SU-DHL-6 (cell line): ENCODE measurements at regions not wholly inside any gene's neighbourhood (a gene's known extent, or its start where the extent isn't known, plus 50 kb on each side); places are given as distances from the start of the nearest gene placed in this dataset.

ENCODE experiments used
- H2AFZ ChIP-seq: fragments of 200-600 bp; sonication (generic); 2 replicates; pipeline ENCODE4 v1.6.1; 2014; ENCODE audit warnings: low read depth, mild to moderate bottlenecking, moderate library complexity, mixed read lengths, antibody characterized with exemption, low read length; ENCODE audit not compliant: severe bottlenecking
- H3F3A ChIP-seq: fragments of 200-600 bp; shearing (Covaris generic); 2 replicates; pipeline ENCODE4 v1.6.0; 2016; ENCODE audit warnings: antibody characterized with exemption, mild to moderate bottlenecking; ENCODE audit not compliant: insufficient read depth
- H3K27ac ChIP-seq: fragments of 200-600 bp; sonication (generic); 2 replicates; pipeline ENCODE4 v1.5.1; 2016; ENCODE audit warnings: low read depth, mild to moderate bottlenecking, low read length, moderate library complexity, mixed read lengths
- H3K27me3 ChIP-seq: fragments of 200-600 bp; sonication (generic), shearing (Covaris generic); 2 replicates; pipeline ENCODE4 v1.6.0; 2014; ENCODE audit warnings: mild to moderate bottlenecking, low read length
- H3K36me3 ChIP-seq: fragments of 200-600 bp; sonication (generic); 2 replicates; pipeline ENCODE4 v1.6.1; 2014; ENCODE audit warnings: mild to moderate bottlenecking, low read length, mixed read lengths
- H3K4me2 ChIP-seq: fragments of 300-600, 200-600 bp; shearing (Covaris generic), sonication (generic); 2 replicates; pipeline ENCODE4 v1.6.0; 2014; ENCODE audit warnings: low read length, low read depth, mild to moderate bottlenecking; ENCODE audit not compliant: poor library complexity, severe bottlenecking
- H3K4me3 ChIP-seq: fragments of 200-600 bp; sonication (generic); 2 replicates; pipeline ENCODE4 v1.5.1; 2014; ENCODE audit warnings: antibody characterized with exemption, low read length, mild to moderate bottlenecking, mixed read lengths; ENCODE audit not compliant: insufficient read depth, poor library complexity, severe bottlenecking
- H3K79me2 ChIP-seq: fragments of 200-600 bp; sonication (generic); 2 replicates; pipeline ENCODE4 v1.6.1; 2014; ENCODE audit warnings: mild to moderate bottlenecking, low read length, moderate library complexity; ENCODE audit not compliant: insufficient read depth
- H3K9ac ChIP-seq: fragments of 200-600 bp; sonication (generic); 2 replicates; pipeline ENCODE4 v1.7.0; 2014; ENCODE audit warnings: mild to moderate bottlenecking, low read length
- H3K9me2 ChIP-seq: fragments of 200-600 bp; sonication (generic); replicated peaks from 2 replicates; pipeline ENCODE4 v1.6.1; 2014; ENCODE audit warnings: low read length; ENCODE audit not compliant: insufficient read depth
- H3K9me3 ChIP-seq: fragments of 200-600 bp; sonication (generic); 2 replicates; pipeline ENCODE4 v1.6.1; 2014; ENCODE audit warnings: low read length, mixed read lengths; ENCODE audit not compliant: insufficient read depth
- H4K20me1 ChIP-seq: fragments of 200-600 bp; sonication (generic); 2 replicates; pipeline ENCODE4 v1.6.1; 2014; ENCODE audit warnings: low read depth, mild to moderate bottlenecking, antibody characterized with exemption, low read length, moderate library complexity, mixed read lengths
- EZH2phosphoT487 ChIP-seq: fragments of 200-600 bp; sonication (generic), shearing (Covaris generic); conservative IDR thresholded peaks from 2 replicates; pipeline ENCODE4 v1.6.1; 2018; ENCODE audit warnings: mild to moderate bottlenecking, antibody characterized with exemption, low read length, moderate library complexity, mixed read lengths
- TF ChIP-seq, protein P1 (sequence below): fragments of 200-600 bp; sonication (generic); IDR thresholded peaks from one replicate; pipeline ENCODE4 v1.5.1; 2017; ENCODE audit warnings: antibody characterized with exemption, mild to moderate bottlenecking, low read length, moderate library complexity; ENCODE audit not compliant: insufficient read depth, poor library complexity, severe bottlenecking

GRCh38 chrX:13096728-13097127, 52.3 kb upstream of the FAM9C start:
- Histone ChIP-seq H3K27me3 (no peaks in the 10 kb centered on the region), H3K9ac (no peak overlapping the region), H3K27ac (no peak overlapping the region), H2AFZ (no peak overlapping the region), H3K4me3 (no peak overlapping the region), H3K36me3 (0 out of 2 replicates have a peak, but pooled peaks cover 2% of the 10 kb centered on the region), H4K20me1 (no peaks in the 10 kb centered on the region), H3K9me3 (no peaks in the 10 kb centered on the region), H3F3A (peaks cover 20% of the 10 kb centered on the region), H3K79me2 (0 out of 2 replicates have a peak, but pooled peaks cover 3% of the 10 kb centered on the region), H3K4me2 (no peak overlapping the region), H3K9me2 (no peaks in the 10 kb centered on the region)
- TF ChIP-seq, protein P1, sequence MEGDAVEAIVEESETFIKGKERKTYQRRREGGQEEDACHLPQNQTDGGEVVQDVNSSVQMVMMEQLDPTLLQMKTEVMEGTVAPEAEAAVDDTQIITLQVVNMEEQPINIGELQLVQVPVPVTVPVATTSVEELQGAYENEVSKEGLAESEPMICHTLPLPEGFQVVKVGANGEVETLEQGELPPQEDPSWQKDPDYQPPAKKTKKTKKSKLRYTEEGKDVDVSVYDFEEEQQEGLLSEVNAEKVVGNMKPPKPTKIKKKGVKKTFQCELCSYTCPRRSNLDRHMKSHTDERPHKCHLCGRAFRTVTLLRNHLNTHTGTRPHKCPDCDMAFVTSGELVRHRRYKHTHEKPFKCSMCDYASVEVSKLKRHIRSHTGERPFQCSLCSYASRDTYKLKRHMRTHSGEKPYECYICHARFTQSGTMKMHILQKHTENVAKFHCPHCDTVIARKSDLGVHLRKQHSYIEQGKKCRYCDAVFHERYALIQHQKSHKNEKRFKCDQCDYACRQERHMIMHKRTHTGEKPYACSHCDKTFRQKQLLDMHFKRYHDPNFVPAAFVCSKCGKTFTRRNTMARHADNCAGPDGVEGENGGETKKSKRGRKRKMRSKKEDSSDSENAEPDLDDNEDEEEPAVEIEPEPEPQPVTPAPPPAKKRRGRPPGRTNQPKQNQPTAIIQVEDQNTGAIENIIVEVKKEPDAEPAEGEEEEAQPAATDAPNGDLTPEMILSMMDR, result no peak
- TF ChIP-seq EZH2phosphoT487, result no peak

DNA sequence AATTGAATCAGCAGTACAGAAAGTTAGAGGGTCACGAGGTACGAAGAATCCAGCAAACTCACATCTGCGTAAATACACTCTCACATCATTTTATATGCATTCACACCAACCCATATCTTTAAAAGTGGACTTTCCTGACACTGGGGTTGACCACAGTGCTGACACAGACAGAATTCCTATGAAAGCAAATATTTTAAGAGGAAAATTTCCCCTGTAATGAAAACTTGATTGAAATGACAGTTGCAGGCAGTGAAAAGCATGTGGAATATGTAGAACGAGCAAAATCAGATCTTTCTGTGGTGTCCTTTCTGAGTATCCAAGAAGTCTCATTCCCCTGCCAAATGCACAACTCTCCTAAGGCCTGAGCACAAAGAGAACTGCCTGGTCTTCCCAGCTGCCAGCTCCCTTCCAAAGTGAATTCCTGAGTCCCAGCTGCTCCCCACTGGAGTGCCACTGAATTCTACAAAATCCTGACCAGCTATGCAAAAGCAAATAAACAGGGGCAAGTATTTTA, 50.5 kb upstream of the FAM9C start:
- no peaks in the 10 kb centered on the region for H3K36me3 ChIP-seq
- no peak overlapping the region for H3K4me3 ChIP-seq
- H3K27ac ChIP-seq, result no peak overlapping the region
- no peaks in the 10 kb centered on the region for H3K9me3 ChIP-seq
- H3K79me2 ChIP-seq, result 0 out of 2 replicates have a peak, but pooled peaks cover 3% of the 10 kb centered on the region
- peaks cover 36% of the 10 kb centered on the region for H3F3A ChIP-seq
- no peak overlapping the region for H2AFZ ChIP-seq
- TF ChIP-seq EZH2phosphoT487, result no peak
- TF ChIP-seq, protein P1, result no peak
- H3K27me3 ChIP-seq, result no peaks in the 10 kb centered on the region
- H3K9me2 ChIP-seq, result no peaks in the 10 kb centered on the region
- no peak overlapping the region for H3K9ac ChIP-seq
- H4K20me1 ChIP-seq, result no peaks in the 10 kb centered on the region
- H3K4me2 ChIP-seq, result no peak overlapping the region

DNA sequence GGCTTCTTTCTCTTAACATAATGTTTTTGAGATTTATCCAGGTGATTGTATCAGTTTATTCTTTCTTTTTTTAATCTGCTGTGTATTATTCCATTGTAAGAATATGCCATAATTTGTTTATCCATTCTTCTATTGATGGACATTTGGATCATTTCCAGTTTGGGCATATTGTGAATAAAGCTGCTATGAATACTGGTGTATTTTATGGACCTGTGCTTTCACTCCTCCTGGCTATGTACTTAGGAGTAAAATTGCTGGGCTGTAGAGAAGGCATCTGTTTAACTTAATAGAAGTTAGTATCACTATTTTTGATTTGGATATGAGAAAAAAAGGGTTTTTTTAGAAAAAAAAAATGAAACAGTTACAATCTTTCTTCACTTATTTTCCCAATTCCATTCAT, 50.0 kb upstream of the FAM9C start:
- Histone ChIP-seq H3K9me3 (no peaks in the 10 kb centered on the region), H3K36me3 (no peaks in the 10 kb centered on the region), H3K4me2 (peak overlapping the region; percentile 76), H3K4me3 (no peak overlapping the region), H2AFZ (no peak overlapping the region), H3K9ac (no peak overlapping the region), H3F3A (peaks cover 36% of the 10 kb centered on the region), H3K9me2 (no peaks in the 10 kb centered on the region), H3K27ac (peak overlapping the region; percentile 99; the same call in 1 of the 2 replicates), H4K20me1 (no peaks in the 10 kb centered on the region), H3K79me2 (0 out of 2 replicates have a peak, but pooled peaks cover 3% of the 10 kb centered on the region), H3K27me3 (no peaks in the 10 kb centered on the region)
- TF ChIP-seq, protein P1, result no peak
- TF ChIP-seq EZH2phosphoT487, result no peak
